ENCODE measurements at regions not wholly inside any gene's neighbourhood (a gene's known extent, or its start where the extent isn't known, plus 50 kb on each side); places are given as distances from the start of the nearest gene placed in this dataset.

DNA sequence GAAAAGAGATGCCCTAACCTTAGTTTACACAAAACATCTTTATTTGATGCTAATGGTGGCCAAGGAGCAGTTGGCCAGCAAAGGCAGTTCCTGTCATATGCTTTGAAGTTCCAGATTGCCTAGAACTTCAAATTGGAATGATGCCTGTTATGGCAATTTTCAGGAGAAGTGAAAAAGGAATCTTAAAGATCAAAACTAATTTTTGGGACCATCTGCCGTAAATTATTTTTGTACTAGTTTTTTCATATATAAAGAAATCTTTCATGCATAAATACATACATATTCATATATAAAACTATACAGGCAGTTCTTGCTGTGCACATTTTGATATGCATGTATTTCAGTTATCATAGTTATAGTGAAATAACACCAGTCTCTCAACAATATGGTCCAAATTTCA, 1185.6 kb upstream of the FAM98A start:
- TF ChIP-seq, protein P1, sequence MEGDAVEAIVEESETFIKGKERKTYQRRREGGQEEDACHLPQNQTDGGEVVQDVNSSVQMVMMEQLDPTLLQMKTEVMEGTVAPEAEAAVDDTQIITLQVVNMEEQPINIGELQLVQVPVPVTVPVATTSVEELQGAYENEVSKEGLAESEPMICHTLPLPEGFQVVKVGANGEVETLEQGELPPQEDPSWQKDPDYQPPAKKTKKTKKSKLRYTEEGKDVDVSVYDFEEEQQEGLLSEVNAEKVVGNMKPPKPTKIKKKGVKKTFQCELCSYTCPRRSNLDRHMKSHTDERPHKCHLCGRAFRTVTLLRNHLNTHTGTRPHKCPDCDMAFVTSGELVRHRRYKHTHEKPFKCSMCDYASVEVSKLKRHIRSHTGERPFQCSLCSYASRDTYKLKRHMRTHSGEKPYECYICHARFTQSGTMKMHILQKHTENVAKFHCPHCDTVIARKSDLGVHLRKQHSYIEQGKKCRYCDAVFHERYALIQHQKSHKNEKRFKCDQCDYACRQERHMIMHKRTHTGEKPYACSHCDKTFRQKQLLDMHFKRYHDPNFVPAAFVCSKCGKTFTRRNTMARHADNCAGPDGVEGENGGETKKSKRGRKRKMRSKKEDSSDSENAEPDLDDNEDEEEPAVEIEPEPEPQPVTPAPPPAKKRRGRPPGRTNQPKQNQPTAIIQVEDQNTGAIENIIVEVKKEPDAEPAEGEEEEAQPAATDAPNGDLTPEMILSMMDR (IDR thresholded peaks at IDR 0.05; ENCODE audit: low read depth, low read length, poor library complexity, severe bottlenecking) = no peak
- TF ChIP-seq EZH2phosphoT487 (IDR thresholded peaks at IDR 0.05; ENCODE audit: borderline replicate concordance, low read length) = no peak
